G401 (cell line): ENCODE measurements at regions not wholly inside any gene's neighbourhood (a gene's known extent, or its start where the extent isn't known, plus 50 kb on each side); places are given as distances from the start of the nearest gene placed in this dataset.
A peak's percentile ranks its signal among the peaks of the same experiment; 100 is the strongest.

Experiments used
- DNase-seq: peaks from one replicate; pipeline ENCODE4 v3.0.0-alpha.2; 2015; ENCODE audit warnings: low spot score
- in situ Hi-C: cut with HindIII; loops from 2 replicates; pipeline ENCODE4 v1.10.0; 2016; ENCODE audit warnings: low sequenced_read_pairs, mixed read lengths

- in situ Hi-C loops: no loop called here
- peak; percentile 8 for DNase-seq
Observed at GRCh38 chr5:93088592-93089389, 492.2 kb downstream of the NR2F1-AS1 start.

DNA sequence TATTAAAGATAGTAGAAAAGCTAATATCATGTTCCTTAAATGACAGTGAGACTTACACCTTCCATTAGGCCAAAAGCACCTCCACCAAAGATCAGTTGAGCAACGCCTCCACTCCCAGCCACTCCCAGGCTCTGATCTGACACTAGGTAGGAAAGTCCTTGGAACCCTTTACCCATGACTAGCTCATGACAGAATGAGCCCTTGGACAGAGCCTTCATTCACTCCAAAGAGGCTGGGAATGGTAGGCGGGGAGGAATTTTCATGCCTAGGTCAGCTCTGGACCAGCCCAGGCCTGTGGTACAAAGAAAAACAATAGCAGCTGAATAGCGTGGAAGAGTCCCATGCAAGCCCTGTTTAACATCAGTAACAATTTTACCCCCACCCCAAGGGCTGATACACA lies 493.7 kb downstream of the NR2F1-AS1 start:
- in situ Hi-C loops: no loop called here
- no peak for DNase-seq

DNA sequence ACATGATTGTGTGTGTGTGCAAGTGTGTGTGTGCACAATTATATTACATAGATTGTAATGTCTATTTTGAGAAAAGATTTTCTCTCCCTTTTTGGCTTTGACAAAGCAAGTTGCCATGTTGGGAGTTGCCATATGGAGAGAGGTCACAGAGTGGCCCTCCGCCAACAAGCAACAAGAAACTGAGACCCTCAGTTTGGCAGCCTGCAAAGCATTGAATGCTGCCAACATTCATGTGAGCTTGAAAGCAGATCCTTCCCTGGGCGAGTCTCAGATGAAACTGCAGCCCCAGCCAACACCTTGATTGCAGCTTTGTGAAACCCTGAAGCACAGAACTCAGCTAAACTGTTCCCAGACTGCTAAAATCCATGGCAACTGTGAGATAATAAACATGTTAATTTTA lies 498.0 kb downstream of the NR2F1-AS1 start:
- in situ Hi-C loops: no loop called here
- DNase-seq: no peak

DNA sequence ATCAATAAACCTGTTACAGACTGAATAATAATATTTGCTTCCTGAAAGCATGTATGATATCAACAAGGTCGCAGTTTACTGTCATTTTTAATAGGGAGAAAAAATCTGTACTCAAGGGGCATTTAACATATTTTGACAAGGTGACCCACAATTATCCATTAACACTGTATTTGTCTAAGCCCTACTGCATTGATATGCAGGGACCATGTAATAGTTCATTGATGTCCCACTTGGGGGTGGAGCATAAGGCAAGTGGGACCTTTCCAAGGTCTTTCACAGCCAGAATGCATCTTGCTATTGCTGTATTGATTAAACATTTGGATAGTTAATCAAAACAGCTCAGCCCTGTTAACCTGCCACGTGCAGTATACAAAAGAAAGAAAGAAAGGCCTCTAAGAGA lies 502.0 kb downstream of the NR2F1-AS1 start:
- in situ Hi-C loops: no loop called here
- DNase-seq: no peak

- DNase-seq: peak; percentile 84
- in situ Hi-C loops: no loop called here
Observed at GRCh38 chr5:93078082-93079038, 502.7 kb downstream of the NR2F1-AS1 start.

DNA sequence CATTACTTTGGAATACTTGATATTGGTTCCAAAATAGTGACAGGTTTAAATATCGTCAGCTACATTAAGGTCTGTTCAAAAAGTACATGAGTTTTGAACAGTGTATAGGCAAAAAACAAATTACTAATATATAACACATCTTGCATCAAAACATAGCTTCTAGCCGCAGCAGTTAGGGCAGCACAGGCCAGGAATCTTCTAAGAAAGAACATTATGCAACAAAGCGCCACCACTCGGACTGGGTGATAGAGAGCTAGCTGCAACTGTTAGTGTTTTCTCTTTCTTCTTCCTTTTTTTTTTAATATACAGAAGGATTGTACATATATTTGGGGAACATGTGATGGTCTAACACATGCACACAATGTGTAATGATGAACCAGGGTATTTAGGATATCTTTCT lies 504.5 kb downstream of the NR2F1-AS1 start:
- DNase-seq: no peak
- in situ Hi-C loops: no loop called here

- in situ Hi-C loops: no loop called here
Observed at GRCh38 chr5:93076096-93076495, 504.9 kb downstream of the NR2F1-AS1 start.

GRCh38 chr5:93073547-93073946 lies 507.5 kb downstream of the NR2F1-AS1 start:
- in situ Hi-C loops: no loop called here
- no peak for DNase-seq

More at GRCh38 chr5:93076096-93076495, 504.9 kb downstream of the NR2F1-AS1 start:
- no peak for DNase-seq

GRCh38 chr5:93072831-93073459 lies 508.1 kb downstream of the NR2F1-AS1 start:
- in situ Hi-C loops: no loop called here
- DNase-seq: no peak

- DNase-seq: no peak
- in situ Hi-C loops: no loop called here
Observed at GRCh38 chr5:93071710-93072109, 509.3 kb downstream of the NR2F1-AS1 start.

- in situ Hi-C loops: no loop called here
Observed at GRCh38 chr5:93070938-93071337, 510.1 kb downstream of the NR2F1-AS1 start.

GRCh38 chr5:93069276-93069675 lies 511.7 kb downstream of the NR2F1-AS1 start:
- in situ Hi-C loops: no loop called here
- DNase-seq: no peak

More at GRCh38 chr5:93070938-93071337, 510.1 kb downstream of the NR2F1-AS1 start:
- no peak for DNase-seq

- no peak for DNase-seq
Observed at GRCh38 chr5:93062548-93062947, 518.5 kb downstream of the NR2F1-AS1 start.

GRCh38 chr5:93058309-93058708 lies 522.7 kb downstream of the NR2F1-AS1 start:
- no peak for DNase-seq
- in situ Hi-C loops: no loop called here

More at GRCh38 chr5:93062548-93062947, 518.5 kb downstream of the NR2F1-AS1 start:
- in situ Hi-C loops: no loop called here

- in situ Hi-C loops: no loop called here
Observed at GRCh38 chr5:93057311-93057710, 523.7 kb downstream of the NR2F1-AS1 start.

DNA sequence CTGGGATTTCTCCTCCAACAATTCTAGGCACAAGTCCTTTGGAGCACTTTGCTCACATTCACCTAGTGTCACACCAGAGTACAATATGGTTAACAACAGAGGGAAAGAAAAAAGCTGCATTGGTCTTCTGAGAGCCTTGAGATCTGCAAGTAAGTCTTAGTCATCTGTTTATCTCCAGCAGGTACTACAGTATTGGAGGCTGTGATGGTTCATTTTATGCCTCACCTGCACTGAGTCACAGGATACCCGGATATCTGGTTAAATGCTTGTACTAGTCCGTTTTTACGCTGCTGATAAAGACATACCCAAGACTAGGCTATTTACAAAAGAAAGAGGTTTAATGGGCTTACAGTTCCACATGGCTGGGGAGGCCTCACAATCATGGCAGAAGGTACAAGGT lies 525.0 kb downstream of the NR2F1-AS1 start:
- in situ Hi-C loops: no loop called here
- DNase-seq: no peak

More at GRCh38 chr5:93057311-93057710, 523.7 kb downstream of the NR2F1-AS1 start:
- DNase-seq: no peak

DNA sequence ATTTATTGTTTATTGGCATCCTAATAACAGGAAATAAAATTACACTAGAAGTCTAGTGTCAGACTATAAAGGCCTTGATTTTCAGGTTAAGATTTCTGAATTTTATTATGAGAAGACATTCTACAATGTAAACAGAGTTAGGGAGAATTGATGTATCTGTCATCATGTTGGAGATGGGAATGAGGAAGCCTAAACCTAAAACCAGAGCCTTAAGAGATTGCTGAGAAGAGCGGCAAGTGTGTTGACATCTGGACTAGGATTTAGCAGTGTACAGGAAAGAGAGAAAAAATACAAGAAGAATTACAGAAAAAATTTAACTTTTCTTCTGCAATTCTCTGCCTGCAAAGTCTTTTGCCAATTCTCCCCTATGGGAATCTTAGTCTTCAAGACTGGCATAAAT lies 525.5 kb downstream of the NR2F1-AS1 start:
- in situ Hi-C loops: no loop called here
- DNase-seq: no peak

- in situ Hi-C loops: no loop called here
- DNase-seq: no peak
Observed at GRCh38 chr5:93054424-93055163, 526.4 kb downstream of the NR2F1-AS1 start.

DNA sequence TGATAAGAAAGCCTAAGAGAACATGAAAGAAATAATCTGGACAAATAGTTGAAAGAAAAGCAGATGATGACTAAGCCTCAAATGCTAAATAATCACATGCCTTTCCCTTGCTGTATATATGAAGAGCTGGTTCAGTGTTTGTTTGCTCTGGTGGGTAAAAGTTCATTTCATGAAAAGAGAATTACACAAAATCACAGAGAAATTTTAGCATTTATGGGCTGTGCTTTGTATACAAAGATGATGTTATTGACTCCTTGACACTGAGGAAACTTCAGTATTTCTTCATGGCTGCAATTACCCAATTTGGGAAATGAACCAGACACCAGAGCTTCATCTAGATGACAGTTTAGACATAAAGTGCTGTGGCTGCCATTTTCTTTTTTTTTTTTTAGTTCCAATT lies 527.2 kb downstream of the NR2F1-AS1 start:
- in situ Hi-C loops: no loop called here
- no peak for DNase-seq
